HepG2 (cell line): ENCODE measurements at regions not wholly inside any gene's neighbourhood (a gene's known extent, or its start where the extent isn't known, plus 50 kb on each side); places are given as distances from the start of the nearest gene placed in this dataset.

ENCODE experiments used
- CBX5 ChIP-seq: sonication (generic); formaldehyde crosslinking; IDR thresholded peaks from 2 replicates; pipeline ENCODE4 v1.4.0; 2020; ENCODE audit warnings: missing genetic modification reagents, borderline replicate concordance
- FIP1L1 ChIP-seq: fragments of 200-400 bp; formaldehyde crosslinking; IDR thresholded peaks from 2 replicates; pipeline ENCODE4 v1.6.1; 2018; ENCODE audit warnings: low read depth, mild to moderate bottlenecking, low read length, moderate library complexity, borderline replicate concordance; ENCODE audit not compliant: insufficient read depth
- MYC ChIP-seq: sonication (generic); formaldehyde crosslinking; IDR thresholded peaks from 2 replicates; pipeline ENCODE4 v1.9.0; 2021; ENCODE audit warnings: missing genetic modification reagents, borderline replicate concordance
- POLR2A ChIP-seq, 2 experiments: IDR thresholded peaks; 2 replicates each; pipeline ENCODE4 v1.6.1; 2011; ENCODE audit warnings: low read depth in 2 of 2, low read length in 2 of 2, mild to moderate bottlenecking in 1 of 2, moderate library complexity in 1 of 2; ENCODE audit not compliant: insufficient read depth in 1 of 2
- TOPORS ChIP-seq: sonication (generic); formaldehyde crosslinking; IDR thresholded peaks from 2 replicates; pipeline ENCODE4 v1.8.0; 2023; ENCODE audit warnings: mild to moderate bottlenecking, missing genetic modification reagents
- ZNF253 ChIP-seq: sonication (generic); formaldehyde crosslinking; IDR thresholded peaks from 2 replicates; pipeline ENCODE4 v1.8.0; 2022; ENCODE audit warnings: mild to moderate bottlenecking, missing genetic modification reagents, borderline replicate concordance
- ZNF572 ChIP-seq: sonication (generic); formaldehyde crosslinking; IDR thresholded peaks from 2 replicates; pipeline ENCODE4 v1.5.1; 2020; ENCODE audit warnings: mild to moderate bottlenecking, missing genetic modification reagents
- TF ChIP-seq, protein P1 (sequence below): sonication (generic); formaldehyde crosslinking; IDR thresholded peaks from 2 replicates; pipeline ENCODE4 v1.5.0; 2020; ENCODE audit warnings: mild to moderate bottlenecking, missing genetic modification reagents, moderate library complexity
- TF ChIP-seq, protein P2 (sequence below): fragments of 450-650 bp; IDR thresholded peaks from 2 replicates; pipeline ENCODE4 v1.6.1; 2016

DNA sequence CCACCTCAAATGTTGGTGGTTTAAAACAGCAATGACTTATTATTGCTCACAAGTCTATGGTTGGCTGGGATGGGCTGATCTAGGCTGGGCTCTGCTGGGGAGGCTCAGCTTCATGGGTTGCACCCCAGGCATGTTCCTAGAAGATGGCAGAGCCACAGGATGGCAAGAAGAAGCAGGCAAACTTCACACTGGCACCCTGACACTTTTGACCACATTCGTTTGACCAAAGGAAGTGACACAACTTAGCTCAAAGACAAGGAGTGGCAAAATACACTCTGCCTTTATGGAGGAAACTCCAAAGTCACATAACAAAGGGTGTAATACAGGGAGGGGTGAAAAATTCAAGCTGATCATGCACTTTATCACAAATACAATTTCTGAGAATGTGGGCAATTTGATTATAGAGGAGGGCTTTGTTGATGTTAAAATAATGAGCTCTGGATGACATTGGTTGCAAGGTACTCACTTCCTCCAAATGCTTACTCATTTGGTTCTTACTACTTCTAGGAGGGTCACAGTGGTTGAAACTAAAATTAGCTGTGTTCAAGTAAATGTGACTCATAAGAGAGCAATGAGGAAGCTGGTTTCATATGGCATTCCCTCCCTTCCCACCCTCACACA, 249.2 kb upstream of the RPS6KA3 start:
- TF ChIP-seq ZNF572 (CRISPR knock-in tag) (no peak), TOPORS (CRISPR knock-in tag) (no peak), FIP1L1 (no peak), ZNF253 (CRISPR knock-in tag) (no peak), POLR2A (IDR thresholded peaks at IDR 0.05; ENCODE audit: insufficient read depth in 1 of 2, low read depth in 2 of 2, low read length in 2 of 2) (no peak), MYC (CRISPR knock-in tag) (no peak), CBX5 (CRISPR knock-in tag) (no peak)
- TF ChIP-seq, protein P1, sequence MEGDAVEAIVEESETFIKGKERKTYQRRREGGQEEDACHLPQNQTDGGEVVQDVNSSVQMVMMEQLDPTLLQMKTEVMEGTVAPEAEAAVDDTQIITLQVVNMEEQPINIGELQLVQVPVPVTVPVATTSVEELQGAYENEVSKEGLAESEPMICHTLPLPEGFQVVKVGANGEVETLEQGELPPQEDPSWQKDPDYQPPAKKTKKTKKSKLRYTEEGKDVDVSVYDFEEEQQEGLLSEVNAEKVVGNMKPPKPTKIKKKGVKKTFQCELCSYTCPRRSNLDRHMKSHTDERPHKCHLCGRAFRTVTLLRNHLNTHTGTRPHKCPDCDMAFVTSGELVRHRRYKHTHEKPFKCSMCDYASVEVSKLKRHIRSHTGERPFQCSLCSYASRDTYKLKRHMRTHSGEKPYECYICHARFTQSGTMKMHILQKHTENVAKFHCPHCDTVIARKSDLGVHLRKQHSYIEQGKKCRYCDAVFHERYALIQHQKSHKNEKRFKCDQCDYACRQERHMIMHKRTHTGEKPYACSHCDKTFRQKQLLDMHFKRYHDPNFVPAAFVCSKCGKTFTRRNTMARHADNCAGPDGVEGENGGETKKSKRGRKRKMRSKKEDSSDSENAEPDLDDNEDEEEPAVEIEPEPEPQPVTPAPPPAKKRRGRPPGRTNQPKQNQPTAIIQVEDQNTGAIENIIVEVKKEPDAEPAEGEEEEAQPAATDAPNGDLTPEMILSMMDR (CRISPR knock-in tag): no peak
- TF ChIP-seq, protein P2, sequence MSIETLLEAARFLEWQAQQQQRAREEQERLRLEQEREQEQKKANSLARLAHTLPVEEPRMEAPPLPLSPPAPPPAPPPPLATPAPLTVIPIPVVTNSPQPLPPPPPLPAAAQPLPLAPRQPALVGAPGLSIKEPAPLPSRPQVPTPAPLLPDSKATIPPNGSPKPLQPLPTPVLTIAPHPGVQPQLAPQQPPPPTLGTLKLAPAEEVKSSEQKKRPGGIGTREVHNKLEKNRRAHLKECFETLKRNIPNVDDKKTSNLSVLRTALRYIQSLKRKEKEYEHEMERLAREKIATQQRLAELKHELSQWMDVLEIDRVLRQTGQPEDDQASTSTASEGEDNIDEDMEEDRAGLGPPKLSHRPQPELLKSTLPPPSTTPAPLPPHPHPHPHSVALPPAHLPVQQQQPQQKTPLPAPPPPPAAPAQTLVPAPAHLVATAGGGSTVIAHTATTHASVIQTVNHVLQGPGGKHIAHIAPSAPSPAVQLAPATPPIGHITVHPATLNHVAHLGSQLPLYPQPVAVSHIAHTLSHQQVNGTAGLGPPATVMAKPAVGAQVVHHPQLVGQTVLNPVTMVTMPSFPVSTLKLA: no peak
